SK-N-SH (cell line): ENCODE measurements at regions not wholly inside any gene's neighbourhood (a gene's known extent, or its start where the extent isn't known, plus 50 kb on each side); places are given as distances from the start of the nearest gene placed in this dataset.

Source experiments
- CTCF ChIA-PET: fragments of 300-600, 350-600 bp; formaldehyde crosslinking; extraction: SDS; loops from one replicate; lab custom pipeline; 2021; lab: Yijun Ruan, JAX
- POLR2A ChIA-PET: fragments of 350-600 bp; sonication (Branson Sonifier 250); formaldehyde crosslinking; extraction: SDS; loops from one replicate; lab custom pipeline; 2020; ENCODE audit warnings: antibody characterized with exemption, inconsistent platforms; lab: Yijun Ruan, JAX
- DNase-seq: peaks from one replicate; pipeline ENCODE4 v3.0.0; 2012
- H2AFZ ChIP-seq: fragments of 200-600 bp; sonication (generic); 2 replicates; pipeline ENCODE4 v1.8.1; 2016; ENCODE audit warnings: antibody characterized with exemption, mild to moderate bottlenecking, low read depth
- H3F3A ChIP-seq: fragments of 200-600 bp; sonication (generic); replicated peaks from 2 replicates; pipeline ENCODE3; 2016; ENCODE audit warnings: antibody characterized with exemption, mild to moderate bottlenecking; ENCODE audit not compliant: insufficient read depth
- H3K27ac ChIP-seq, 2 experiments: fragments of 200-500 bp in 1 of 2; fragments of 200-600 bp in 1 of 2; sonication (Bioruptor generic) in 1 of 2; sonication (generic), shearing (Covaris generic) in 1 of 2; 2 replicates each; pipeline versions ENCODE4 v1.5.1 to v1.6.1; 2014 to 2016; ENCODE audit warnings: low read depth in 2 of 2, inconsistent platforms in 1 of 2, low read length in 1 of 2, mild to moderate bottlenecking in 1 of 2, mixed read lengths in 1 of 2
- H3K27me3 ChIP-seq: fragments of 200-600 bp; sonication (generic), shearing (Covaris generic); 2 replicates; pipeline ENCODE4 v1.6.1; 2016; ENCODE audit warnings: mixed run types; ENCODE audit not compliant: insufficient read depth
- H3K36me3 ChIP-seq, 2 experiments: fragments of 200-500 bp in 1 of 2; fragments of 200-600 bp in 1 of 2; sonication (Bioruptor generic) in 1 of 2; sonication (generic) in 1 of 2; replicated peaks in 1 of 2; 2 replicates each; pipeline versions ENCODE3 to v1.5.1; 2014 to 2016; ENCODE audit warnings: low read length in 1 of 2, mild to moderate bottlenecking in 1 of 2; ENCODE audit not compliant: insufficient read depth in 2 of 2, control insufficient read depth in 1 of 2
- H3K4me1 ChIP-seq, 2 experiments: fragments of 200-500 bp in 1 of 2; fragments of 200-600 bp in 1 of 2; sonication (Bioruptor generic) in 1 of 2; sonication (generic), shearing (Covaris generic) in 1 of 2; 2 replicates each; pipeline versions ENCODE4 v1.5.1 to v1.6.1; 2014 to 2016; ENCODE audit warnings: low read depth in 1 of 2, low read length in 1 of 2, mixed run types in 1 of 2; ENCODE audit not compliant: insufficient read depth in 2 of 2, control insufficient read depth in 1 of 2
- H3K4me2 ChIP-seq: fragments of 200-600 bp; sonication (generic), shearing (Covaris generic); 2 replicates; pipeline ENCODE4 v1.6.1; 2017; ENCODE audit warnings: mixed run types
- H3K4me3 ChIP-seq, 2 experiments: fragments of 200-500 bp in 1 of 2; fragments of 200-600 bp in 1 of 2; sonication (Bioruptor generic) in 1 of 2; sonication (generic), shearing (Covaris generic) in 1 of 2; 2 replicates each; pipeline versions ENCODE4 v1.5.1 to v1.8.1; 2014 to 2016; ENCODE audit warnings: low read depth in 2 of 2, inconsistent platforms in 1 of 2, low read length in 1 of 2, mild to moderate bottlenecking in 1 of 2, mixed read lengths in 1 of 2, moderate library complexity in 1 of 2
- H3K79me2 ChIP-seq: fragments of 200-600 bp; sonication (generic); 2 replicates; pipeline ENCODE4 v1.8.1; 2017; ENCODE audit warnings: mild to moderate bottlenecking; ENCODE audit not compliant: insufficient read depth
- H3K9ac ChIP-seq: fragments of 200-600 bp; sonication (generic); 2 replicates; pipeline ENCODE4 v1.6.1; 2017; ENCODE audit warnings: mixed run types
- H3K9me2 ChIP-seq: fragments of 200-600 bp; sonication (generic); 2 replicates; pipeline ENCODE4 v1.6.1; 2017; ENCODE audit warnings: mixed run types
- H3K9me3 ChIP-seq: fragments of 200-600 bp; sonication (generic); 2 replicates; pipeline ENCODE4 v1.6.1; 2017; ENCODE audit warnings: mixed run types, mild to moderate bottlenecking, moderate library complexity
- H4K20me1 ChIP-seq: fragments of 200-600 bp; sonication (generic); 2 replicates; pipeline ENCODE4 v1.6.1; 2017; ENCODE audit warnings: mild to moderate bottlenecking, mixed run types; ENCODE audit not compliant: insufficient read depth
- FOSL2 ChIP-seq: IDR thresholded peaks from 2 replicates; pipeline ENCODE4 v1.4.0; 2012; ENCODE audit warnings: low read depth, mild to moderate bottlenecking, moderate library complexity, borderline replicate concordance
- FOXM1 ChIP-seq: IDR thresholded peaks from 2 replicates; pipeline ENCODE4 v1.4.0; 2012; ENCODE audit warnings: low read depth, mild to moderate bottlenecking
- MXI1 ChIP-seq: IDR thresholded peaks from 2 replicates; pipeline ENCODE4 v1.6.1; 2012; ENCODE audit warnings: mild to moderate bottlenecking, low read depth, low read length, improper control_type of control experiment
- POLR2AphosphoS5 ChIP-seq: IDR thresholded peaks from 2 replicates; pipeline ENCODE4 v1.6.1; 2012; ENCODE audit warnings: low read depth, low read length
- RAD21 ChIP-seq: IDR thresholded peaks from 2 replicates; pipeline ENCODE4 v1.6.1; 2012; ENCODE audit warnings: mild to moderate bottlenecking, low read length
- RCOR1 ChIP-seq: fragments of 150-350 bp; IDR thresholded peaks from 2 replicates; pipeline ENCODE4 v1.6.1; 2017; ENCODE audit warnings: antibody characterized with exemption, low read length
- TEAD4 ChIP-seq: IDR thresholded peaks from 2 replicates; pipeline ENCODE4 v1.4.0; 2012; ENCODE audit warnings: mild to moderate bottlenecking, borderline replicate concordance; ENCODE audit not compliant: insufficient read depth
- YY1 ChIP-seq: IDR thresholded peaks from 2 replicates; pipeline ENCODE4 v1.4.0; 2012; ENCODE audit warnings: low read depth, mild to moderate bottlenecking
- WGBS: methylation state at CpG from one replicate; pipeline ENCODE4 v1.1.6; 2017; ENCODE audit warnings: low lambda C conversion rate; 5-methylcytosine and 5-hydroxymethylcytosine counted together
- TF ChIP-seq, protein P1 (sequence below): IDR thresholded peaks from 2 replicates; pipeline ENCODE4 v1.6.1; 2012; ENCODE audit warnings: mild to moderate bottlenecking, low read depth, low read length, moderate library complexity
- TF ChIP-seq, protein P2 (sequence below): fragments of 150-350 bp; IDR thresholded peaks from 2 replicates; pipeline ENCODE4 v1.6.1; 2016; ENCODE audit warnings: mild to moderate bottlenecking, low read depth, low read length
- TF ChIP-seq, protein P3 (sequence below): IDR thresholded peaks from 2 replicates; pipeline ENCODE4; 2012
- TF ChIP-seq, protein P4 (sequence below): fragments of 200-600 bp; sonication (generic); IDR thresholded peaks from 2 replicates; pipeline ENCODE4 v1.6.1; 2017; ENCODE audit warnings: antibody characterized with exemption, mild to moderate bottlenecking, moderate library complexity
- TF ChIP-seq, protein P5 (sequence below): IDR thresholded peaks from 2 replicates; pipeline ENCODE4 v1.4.0; 2012; ENCODE audit warnings: low read depth, borderline replicate concordance
- TF ChIP-seq, protein P6 (sequence below): IDR thresholded peaks from 2 replicates; pipeline ENCODE4 v1.4.0; 2012; ENCODE audit warnings: low read depth

DNA sequence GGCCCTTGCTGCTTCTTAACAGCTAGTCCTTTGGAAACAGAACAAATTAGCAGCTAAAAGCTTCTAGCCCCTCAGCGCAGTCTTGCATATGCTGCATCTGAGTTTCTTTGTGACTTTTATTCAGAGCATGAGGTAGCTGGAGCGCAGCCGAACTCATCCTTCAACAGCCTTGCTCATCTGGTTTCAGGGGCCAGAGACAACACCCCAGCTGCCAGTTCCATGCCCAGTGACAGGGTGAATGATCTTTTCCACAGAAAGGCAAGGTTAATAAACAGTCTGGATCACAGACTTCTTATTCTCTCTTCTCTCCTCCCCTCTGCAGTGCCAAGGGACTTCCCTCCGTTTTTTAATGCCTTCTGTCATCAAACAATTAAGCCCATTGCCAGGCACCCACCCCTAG, 216.6 kb upstream of the INTU start:
- WGBS, result 30% methylated on average over 4 of the region's 4 CpGs
- H3K4me3 ChIP-seq, result no peak overlapping the region

More for the DNA sequence above, 216.6 kb upstream of the INTU start:
- no peak overlapping the region for H3K9ac ChIP-seq
- H3K36me3 ChIP-seq, result no peaks in the 10 kb centered on the region
- no peaks in the 10 kb centered on the region for H3F3A ChIP-seq
- no peaks in the 10 kb centered on the region for H3K27me3 ChIP-seq
- CTCF ChIA-PET, result no interaction called here
- H3K27ac ChIP-seq, result no peak overlapping the region
- POLR2A ChIA-PET, result no interaction called here
- TF ChIP-seq RCOR1, result no peak
- TF ChIP-seq, protein P1, sequence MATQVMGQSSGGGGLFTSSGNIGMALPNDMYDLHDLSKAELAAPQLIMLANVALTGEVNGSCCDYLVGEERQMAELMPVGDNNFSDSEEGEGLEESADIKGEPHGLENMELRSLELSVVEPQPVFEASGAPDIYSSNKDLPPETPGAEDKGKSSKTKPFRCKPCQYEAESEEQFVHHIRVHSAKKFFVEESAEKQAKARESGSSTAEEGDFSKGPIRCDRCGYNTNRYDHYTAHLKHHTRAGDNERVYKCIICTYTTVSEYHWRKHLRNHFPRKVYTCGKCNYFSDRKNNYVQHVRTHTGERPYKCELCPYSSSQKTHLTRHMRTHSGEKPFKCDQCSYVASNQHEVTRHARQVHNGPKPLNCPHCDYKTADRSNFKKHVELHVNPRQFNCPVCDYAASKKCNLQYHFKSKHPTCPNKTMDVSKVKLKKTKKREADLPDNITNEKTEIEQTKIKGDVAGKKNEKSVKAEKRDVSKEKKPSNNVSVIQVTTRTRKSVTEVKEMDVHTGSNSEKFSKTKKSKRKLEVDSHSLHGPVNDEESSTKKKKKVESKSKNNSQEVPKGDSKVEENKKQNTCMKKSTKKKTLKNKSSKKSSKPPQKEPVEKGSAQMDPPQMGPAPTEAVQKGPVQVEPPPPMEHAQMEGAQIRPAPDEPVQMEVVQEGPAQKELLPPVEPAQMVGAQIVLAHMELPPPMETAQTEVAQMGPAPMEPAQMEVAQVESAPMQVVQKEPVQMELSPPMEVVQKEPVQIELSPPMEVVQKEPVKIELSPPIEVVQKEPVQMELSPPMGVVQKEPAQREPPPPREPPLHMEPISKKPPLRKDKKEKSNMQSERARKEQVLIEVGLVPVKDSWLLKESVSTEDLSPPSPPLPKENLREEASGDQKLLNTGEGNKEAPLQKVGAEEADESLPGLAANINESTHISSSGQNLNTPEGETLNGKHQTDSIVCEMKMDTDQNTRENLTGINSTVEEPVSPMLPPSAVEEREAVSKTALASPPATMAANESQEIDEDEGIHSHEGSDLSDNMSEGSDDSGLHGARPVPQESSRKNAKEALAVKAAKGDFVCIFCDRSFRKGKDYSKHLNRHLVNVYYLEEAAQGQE, result no peak
- TF ChIP-seq, protein P2, sequence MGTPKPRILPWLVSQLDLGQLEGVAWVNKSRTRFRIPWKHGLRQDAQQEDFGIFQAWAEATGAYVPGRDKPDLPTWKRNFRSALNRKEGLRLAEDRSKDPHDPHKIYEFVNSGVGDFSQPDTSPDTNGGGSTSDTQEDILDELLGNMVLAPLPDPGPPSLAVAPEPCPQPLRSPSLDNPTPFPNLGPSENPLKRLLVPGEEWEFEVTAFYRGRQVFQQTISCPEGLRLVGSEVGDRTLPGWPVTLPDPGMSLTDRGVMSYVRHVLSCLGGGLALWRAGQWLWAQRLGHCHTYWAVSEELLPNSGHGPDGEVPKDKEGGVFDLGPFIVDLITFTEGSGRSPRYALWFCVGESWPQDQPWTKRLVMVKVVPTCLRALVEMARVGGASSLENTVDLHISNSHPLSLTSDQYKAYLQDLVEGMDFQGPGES, result no peak
- TF ChIP-seq, protein P3, sequence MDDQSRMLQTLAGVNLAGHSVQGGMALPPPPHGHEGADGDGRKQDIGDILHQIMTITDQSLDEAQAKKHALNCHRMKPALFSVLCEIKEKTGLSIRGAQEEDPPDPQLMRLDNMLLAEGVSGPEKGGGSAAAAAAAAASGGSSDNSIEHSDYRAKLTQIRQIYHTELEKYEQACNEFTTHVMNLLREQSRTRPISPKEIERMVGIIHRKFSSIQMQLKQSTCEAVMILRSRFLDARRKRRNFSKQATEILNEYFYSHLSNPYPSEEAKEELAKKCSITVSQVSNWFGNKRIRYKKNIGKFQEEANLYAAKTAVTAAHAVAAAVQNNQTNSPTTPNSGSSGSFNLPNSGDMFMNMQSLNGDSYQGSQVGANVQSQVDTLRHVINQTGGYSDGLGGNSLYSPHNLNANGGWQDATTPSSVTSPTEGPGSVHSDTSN, result no peak
- no peak for TF ChIP-seq YY1
- TF ChIP-seq, protein P4, sequence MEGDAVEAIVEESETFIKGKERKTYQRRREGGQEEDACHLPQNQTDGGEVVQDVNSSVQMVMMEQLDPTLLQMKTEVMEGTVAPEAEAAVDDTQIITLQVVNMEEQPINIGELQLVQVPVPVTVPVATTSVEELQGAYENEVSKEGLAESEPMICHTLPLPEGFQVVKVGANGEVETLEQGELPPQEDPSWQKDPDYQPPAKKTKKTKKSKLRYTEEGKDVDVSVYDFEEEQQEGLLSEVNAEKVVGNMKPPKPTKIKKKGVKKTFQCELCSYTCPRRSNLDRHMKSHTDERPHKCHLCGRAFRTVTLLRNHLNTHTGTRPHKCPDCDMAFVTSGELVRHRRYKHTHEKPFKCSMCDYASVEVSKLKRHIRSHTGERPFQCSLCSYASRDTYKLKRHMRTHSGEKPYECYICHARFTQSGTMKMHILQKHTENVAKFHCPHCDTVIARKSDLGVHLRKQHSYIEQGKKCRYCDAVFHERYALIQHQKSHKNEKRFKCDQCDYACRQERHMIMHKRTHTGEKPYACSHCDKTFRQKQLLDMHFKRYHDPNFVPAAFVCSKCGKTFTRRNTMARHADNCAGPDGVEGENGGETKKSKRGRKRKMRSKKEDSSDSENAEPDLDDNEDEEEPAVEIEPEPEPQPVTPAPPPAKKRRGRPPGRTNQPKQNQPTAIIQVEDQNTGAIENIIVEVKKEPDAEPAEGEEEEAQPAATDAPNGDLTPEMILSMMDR, result no peak
- no peak for TF ChIP-seq FOSL2
- no peak for TF ChIP-seq TEAD4
- no peak for TF ChIP-seq MXI1
- TF ChIP-seq RAD21, result no peak
- TF ChIP-seq FOXM1, result no peak
- no peak for TF ChIP-seq POLR2AphosphoS5
- TF ChIP-seq, protein P5, sequence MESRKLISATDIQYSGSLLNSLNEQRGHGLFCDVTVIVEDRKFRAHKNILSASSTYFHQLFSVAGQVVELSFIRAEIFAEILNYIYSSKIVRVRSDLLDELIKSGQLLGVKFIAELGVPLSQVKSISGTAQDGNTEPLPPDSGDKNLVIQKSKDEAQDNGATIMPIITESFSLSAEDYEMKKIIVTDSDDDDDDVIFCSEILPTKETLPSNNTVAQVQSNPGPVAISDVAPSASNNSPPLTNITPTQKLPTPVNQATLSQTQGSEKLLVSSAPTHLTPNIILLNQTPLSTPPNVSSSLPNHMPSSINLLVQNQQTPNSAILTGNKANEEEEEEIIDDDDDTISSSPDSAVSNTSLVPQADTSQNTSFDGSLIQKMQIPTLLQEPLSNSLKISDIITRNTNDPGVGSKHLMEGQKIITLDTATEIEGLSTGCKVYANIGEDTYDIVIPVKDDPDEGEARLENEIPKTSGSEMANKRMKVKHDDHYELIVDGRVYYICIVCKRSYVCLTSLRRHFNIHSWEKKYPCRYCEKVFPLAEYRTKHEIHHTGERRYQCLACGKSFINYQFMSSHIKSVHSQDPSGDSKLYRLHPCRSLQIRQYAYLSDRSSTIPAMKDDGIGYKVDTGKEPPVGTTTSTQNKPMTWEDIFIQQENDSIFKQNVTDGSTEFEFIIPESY, result no peak
- TF ChIP-seq, protein P6, sequence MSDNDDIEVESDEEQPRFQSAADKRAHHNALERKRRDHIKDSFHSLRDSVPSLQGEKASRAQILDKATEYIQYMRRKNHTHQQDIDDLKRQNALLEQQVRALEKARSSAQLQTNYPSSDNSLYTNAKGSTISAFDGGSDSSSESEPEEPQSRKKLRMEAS, result no peak
- no peaks in the 10 kb centered on the region for H3K9me2 ChIP-seq
- H3K4me1 ChIP-seq, result no peaks in the 10 kb centered on the region
- DNase-seq, result no peak
- H3K4me2 ChIP-seq, result no peak overlapping the region
- H4K20me1 ChIP-seq, result no peaks in the 10 kb centered on the region
- no peak overlapping the region for H2AFZ ChIP-seq
- no peaks in the 10 kb centered on the region for H3K79me2 ChIP-seq
- no peaks in the 10 kb centered on the region for H3K9me3 ChIP-seq
